NCI-H748 (cell line): ENCODE measurements at regions not wholly inside any gene's neighbourhood (a gene's known extent, or its start where the extent isn't known, plus 50 kb on each side); places are given as distances from the start of the nearest gene placed in this dataset.

Experiments used
- DNase-seq: peaks from one replicate; lab custom pipeline; 2025; ENCODE audit not compliant: unreplicated experiment; lab: John Stamatoyannopoulos, UW

- DNase-seq: no peak
These were observed 284.3 kb downstream of the GAS1 start for GRCh38 chr9:86662890-86663468.

- DNase-seq: no peak
These were observed 287.0 kb downstream of the GAS1 start for GRCh38 chr9:86660146-86660943.

GRCh38 chr9:86659413-86660046, 287.8 kb downstream of the GAS1 start:
- DNase-seq: no peak

GRCh38 chr9:86655147-86655546, 292.2 kb downstream of the GAS1 start:
- no peak for DNase-seq

GRCh38 chr9:86653466-86653865, 293.8 kb downstream of the GAS1 start:
- DNase-seq: no peak

GRCh38 chr9:86652736-86653135, 294.6 kb downstream of the GAS1 start:
- DNase-seq: no peak

- DNase-seq: no peak
These were observed 295.7 kb upstream of the TUT7 start for GRCh38 chr9:86649913-86650312.

GRCh38 chr9:86648828-86649170, 294.6 kb upstream of the TUT7 start:
- no peak for DNase-seq

DNA sequence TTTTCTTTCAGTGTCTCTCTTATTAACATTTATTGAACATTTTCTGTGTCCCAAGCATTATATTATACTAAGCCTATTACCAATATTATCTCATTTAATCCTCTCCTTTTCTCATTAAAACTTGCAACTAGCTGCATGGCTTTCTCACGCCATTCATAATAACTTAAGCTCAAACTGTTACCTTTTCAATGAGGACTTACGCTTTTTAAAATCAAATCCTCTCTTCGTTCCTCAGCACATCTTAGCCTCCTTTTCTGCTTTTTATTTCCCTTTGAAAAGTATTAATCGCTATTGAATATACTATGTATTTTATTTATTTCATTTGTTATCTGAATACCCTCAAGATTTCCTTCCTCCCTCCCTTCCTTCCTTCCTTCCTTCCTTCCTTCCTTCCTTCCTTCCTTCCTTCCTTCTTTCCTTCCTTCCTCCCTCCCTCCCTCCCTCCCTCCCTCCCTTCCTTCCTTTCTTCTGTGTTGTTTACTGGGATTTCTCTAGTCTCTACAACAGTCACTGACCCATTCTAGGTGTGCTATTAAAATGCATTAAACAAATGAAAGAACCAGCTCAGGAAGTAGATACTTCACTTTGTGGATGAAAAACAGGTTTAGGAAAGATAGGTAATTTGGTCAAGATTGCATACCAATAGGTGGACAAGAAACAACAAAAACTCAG, 294.1 kb upstream of the TUT7 start:
- DNase-seq: no peak

GRCh38 chr9:86645303-86645702, 291.1 kb upstream of the TUT7 start:
- no peak for DNase-seq

DNA sequence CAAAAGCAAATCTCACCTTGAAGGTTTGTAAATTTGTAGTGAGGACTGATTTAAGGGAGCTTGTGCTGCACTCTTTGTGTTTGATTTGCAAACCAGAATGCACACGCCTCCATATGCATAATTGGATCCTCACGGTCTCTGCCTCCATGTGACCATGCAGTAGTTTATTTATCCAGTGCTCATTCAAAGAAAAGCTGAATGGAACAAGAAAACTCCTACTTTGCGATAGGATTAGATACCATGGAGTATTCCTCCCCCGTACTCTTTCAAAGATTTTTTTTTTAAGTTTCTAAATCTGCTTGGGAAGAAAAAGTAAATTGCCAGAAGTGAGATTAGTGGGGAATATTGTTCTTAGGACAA, 290.4 kb upstream of the TUT7 start:
- no peak for DNase-seq

- DNase-seq: no peak
These were observed 289.9 kb upstream of the TUT7 start for GRCh38 chr9:86643946-86644674.

- no peak for DNase-seq
These were observed 288.5 kb upstream of the TUT7 start for GRCh38 chr9:86642721-86643120.

GRCh38 chr9:86641970-86642369, 287.8 kb upstream of the TUT7 start:
- no peak for DNase-seq

DNA sequence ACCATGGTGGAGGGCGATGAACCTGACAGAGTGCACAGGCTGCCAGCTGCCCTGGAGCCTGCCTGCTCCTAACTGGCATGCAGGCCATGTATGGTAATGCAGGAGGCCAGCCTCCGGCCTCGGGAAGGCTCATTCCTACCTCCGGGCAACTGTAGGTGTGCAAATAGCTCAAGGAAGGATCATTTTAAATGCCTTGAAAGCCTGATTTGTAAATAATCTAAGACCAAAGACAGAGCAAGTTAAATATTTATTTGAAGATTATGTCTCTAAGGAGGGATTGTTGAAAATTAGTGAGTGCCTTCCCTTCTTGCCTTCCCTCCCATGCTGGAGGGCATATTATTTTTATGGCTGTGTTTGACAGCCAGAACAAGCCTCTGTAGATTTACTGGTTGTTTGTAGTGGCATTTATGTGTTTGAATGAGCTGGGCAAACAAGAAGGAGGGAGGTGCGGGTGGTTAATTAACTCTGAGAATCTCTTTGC, 285.7 kb upstream of the TUT7 start:
- peak; percentile 13 for DNase-seq

- no peak for DNase-seq
These were observed 285.1 kb upstream of the TUT7 start for GRCh38 chr9:86639287-86639686.

GRCh38 chr9:86638109-86638508, 283.9 kb upstream of the TUT7 start:
- no peak for DNase-seq

DNA sequence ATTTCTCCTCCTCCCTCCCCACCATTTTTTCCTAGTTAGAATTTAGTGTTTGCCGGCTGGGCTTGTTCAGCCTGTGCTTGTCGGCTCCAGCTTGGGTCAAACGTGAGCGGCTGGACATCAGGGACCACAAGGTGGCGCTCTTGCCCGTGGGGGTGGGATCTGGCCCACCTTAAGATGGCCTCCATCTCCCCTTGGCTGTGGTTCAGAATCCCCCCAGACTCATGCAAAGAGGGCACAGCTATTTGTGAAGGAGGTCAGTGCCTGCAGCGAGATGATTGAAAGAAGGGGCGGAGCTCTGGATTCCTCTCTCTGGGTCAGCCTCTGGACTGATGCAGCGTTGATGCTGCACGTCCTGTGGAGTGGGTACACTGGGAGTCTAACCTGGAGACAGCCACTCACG, 283.3 kb upstream of the TUT7 start:
- DNase-seq: peak; percentile 28

DNA sequence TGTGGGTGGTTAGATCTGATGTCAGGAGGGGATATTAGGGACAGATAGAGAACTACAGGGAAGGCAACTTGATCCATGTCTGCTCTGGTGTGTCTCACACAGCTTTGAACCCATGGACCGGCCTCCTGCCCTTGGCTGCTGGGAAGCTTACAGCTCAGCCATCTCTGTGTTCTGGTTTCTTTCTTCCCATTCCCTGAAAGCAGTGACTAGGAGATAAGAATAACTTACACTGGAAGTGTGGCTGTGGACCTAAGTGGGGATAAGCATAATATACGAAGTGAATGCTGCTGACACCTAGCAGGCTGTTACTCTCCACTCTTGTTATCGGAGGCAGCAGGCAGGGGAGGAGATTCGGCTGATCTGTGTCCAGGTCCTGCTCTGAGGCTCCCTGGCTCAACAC, 282.3 kb upstream of the TUT7 start:
- no peak for DNase-seq

DNA sequence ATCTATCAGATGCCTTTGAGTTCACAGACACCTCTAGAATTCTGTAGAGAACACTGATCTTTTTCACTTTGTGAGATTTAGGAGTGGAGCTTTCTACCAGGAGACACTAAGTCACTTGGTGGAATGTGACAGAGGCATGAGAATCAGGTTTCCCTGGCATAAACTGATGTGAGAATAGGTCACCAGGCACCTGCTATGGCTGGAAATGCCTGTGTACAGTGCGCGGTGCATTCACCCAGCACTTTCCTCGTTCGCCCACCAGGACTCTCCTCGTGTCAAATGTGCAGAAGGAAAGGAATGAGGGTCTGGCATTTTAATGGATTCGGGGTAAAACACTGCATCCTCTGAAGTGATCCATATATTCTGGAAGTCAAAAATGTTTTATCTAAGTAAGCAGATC, 281.8 kb upstream of the TUT7 start:
- no peak for DNase-seq

DNA sequence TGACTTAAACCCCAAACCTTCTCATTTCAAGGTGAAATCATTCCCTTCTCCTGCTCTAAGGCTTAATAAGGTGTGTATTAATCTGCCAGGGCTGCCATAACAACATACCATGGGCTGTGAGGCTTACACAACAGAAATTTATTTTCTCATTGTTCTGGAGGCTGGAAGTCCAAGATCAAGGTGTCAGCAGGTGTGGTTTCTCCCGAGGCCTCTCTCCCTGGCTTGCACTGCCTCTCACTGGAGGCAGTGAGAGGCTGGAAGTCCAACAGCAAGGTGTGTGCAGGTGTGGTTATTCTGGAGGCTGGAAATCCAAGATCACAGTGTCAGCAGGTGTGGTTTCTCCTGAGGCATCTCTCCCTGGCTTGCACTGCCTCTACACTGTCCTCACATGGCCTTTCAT, 280.3 kb upstream of the TUT7 start:
- DNase-seq: no peak
